ENCODE measurements at regions not wholly inside any gene's neighbourhood (a gene's known extent, or its start where the extent isn't known, plus 50 kb on each side); places are given as distances from the start of the nearest gene placed in this dataset.

- TF ChIP-seq, protein P1, sequence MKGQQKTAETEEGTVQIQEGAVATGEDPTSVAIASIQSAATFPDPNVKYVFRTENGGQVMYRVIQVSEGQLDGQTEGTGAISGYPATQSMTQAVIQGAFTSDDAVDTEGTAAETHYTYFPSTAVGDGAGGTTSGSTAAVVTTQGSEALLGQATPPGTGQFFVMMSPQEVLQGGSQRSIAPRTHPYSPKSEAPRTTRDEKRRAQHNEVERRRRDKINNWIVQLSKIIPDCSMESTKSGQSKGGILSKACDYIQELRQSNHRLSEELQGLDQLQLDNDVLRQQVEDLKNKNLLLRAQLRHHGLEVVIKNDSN (IDR thresholded peaks at IDR 0.05): peak; percentile 39; the same call in 1 of the 2 replicates
- TF ChIP-seq CEBPB (IDR thresholded peaks at IDR 0.05) (no peak), EP300 (IDR thresholded peaks at IDR 0.05; ENCODE audit: borderline replicate concordance) (no peak), REST (IDR thresholded peaks at IDR 0.05; ENCODE audit: low read depth) (no peak), FOXM1 (IDR thresholded peaks at IDR 0.05; ENCODE audit: borderline replicate concordance, low read depth) (no peak), RAD21 (IDR thresholded peaks at IDR 0.05; ENCODE audit: low read depth) (no peak), NFIC (IDR thresholded peaks at IDR 0.05) (no peak)
- TF ChIP-seq, protein P2, sequence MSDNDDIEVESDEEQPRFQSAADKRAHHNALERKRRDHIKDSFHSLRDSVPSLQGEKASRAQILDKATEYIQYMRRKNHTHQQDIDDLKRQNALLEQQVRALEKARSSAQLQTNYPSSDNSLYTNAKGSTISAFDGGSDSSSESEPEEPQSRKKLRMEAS (IDR thresholded peaks at IDR 0.05): no peak
Observed at GRCh38 chr13:69264362-69265334, 843.0 kb upstream of the ATXN8OS start.
